ENCODE measurements at regions not wholly inside any gene's neighbourhood (a gene's known extent, or its start where the extent isn't known, plus 50 kb on each side); places are given as distances from the start of the nearest gene placed in this dataset.

- Histone ChIP-seq H3K4me1 (no peaks in the 10 kb centered on the region), H3K27ac (no peak overlapping the region), H3K9me3 (no peaks in the 10 kb centered on the region), H3K4me3 (no peak overlapping the region), H3K27me3 (replicated peaks in 1 of 7) (no peaks in the 10 kb centered on the region), H3K36me3 (no peaks in the 10 kb centered on the region)
- TF ChIP-seq POLR2A (IDR thresholded peaks at IDR 0.05) (no peak), CTCF (IDR thresholded peaks at IDR 0.05 in 8 of 11, conservative IDR thresholded peaks at IDR 0.05 in 3 of 11) (no peak), POLR2AphosphoS5 (IDR thresholded peaks at IDR 0.05) (no peak)
- DNase-seq: no peak
- intact Hi-C loops (cut with DNase I; ENCODE audit: low total_unique reads): no loop called here
- WGBS, 5 donors: 56 to 75% (median 66%) methylated on average over 4 of the region's 4 CpGs
These were observed 825.9 kb upstream of the POU3F3 start for GRCh38 chr2:104028061-104028460.

- Histone ChIP-seq H3K27ac (no peak overlapping the region), H3K27me3 (replicated peaks in 1 of 7) (no peaks in the 10 kb centered on the region), H3K36me3 (no peaks in the 10 kb centered on the region), H3K9me3 (peaks cover 0 to 7% (median 0%) of the 10 kb centered on the region in 8 donors), H3K4me3 (no peak overlapping the region), H3K4me1 (no peaks in the 10 kb centered on the region)
- WGBS, 5 donors: 33 to 56% (median 46%) methylated on average over 3 of the region's 3 CpGs
- DNase-seq: no peak
- no peak for TF ChIP-seq POLR2AphosphoS5 (IDR thresholded peaks at IDR 0.05)
- peak in 1 of 11 experiments; percentile 12 for TF ChIP-seq CTCF (IDR thresholded peaks at IDR 0.05 in 8 of 11, conservative IDR thresholded peaks at IDR 0.05 in 3 of 11)
- intact Hi-C loops (cut with DNase I; ENCODE audit: low total_unique reads): no loop called here
These were observed 820.5 kb upstream of the POU3F3 start for GRCh38 chr2:104033399-104033798.

- Histone ChIP-seq H3K4me1 (no peaks in the 10 kb centered on the region), H3K36me3 (no peaks in the 10 kb centered on the region), H3K4me3 (no peak overlapping the region), H3K9me3 (peaks cover 0 to 7% (median 0%) of the 10 kb centered on the region in 8 donors), H3K27ac (no peak overlapping the region), H3K27me3 (replicated peaks in 1 of 7) (no peaks in the 10 kb centered on the region)
- 52 to 62% (median 61%) methylated on average over 2 of the region's 2 CpGs for WGBS, 5 donors
- no peak for TF ChIP-seq CTCF (IDR thresholded peaks at IDR 0.05 in 8 of 11, conservative IDR thresholded peaks at IDR 0.05 in 3 of 11)
- no peak for TF ChIP-seq POLR2A (IDR thresholded peaks at IDR 0.05)
- intact Hi-C loops (cut with DNase I; ENCODE audit: low total_unique reads): no loop called here
- DNase-seq: no peak
These were observed 813.1 kb upstream of the POU3F3 start for GRCh38 chr2:104040771-104041170.

GRCh38 chr2:104041351-104041750 lies 812.6 kb upstream of the POU3F3 start:
- no peak for TF ChIP-seq POLR2AphosphoS5 (IDR thresholded peaks at IDR 0.05)
- no peak for TF ChIP-seq CTCF (IDR thresholded peaks at IDR 0.05 in 8 of 11, conservative IDR thresholded peaks at IDR 0.05 in 3 of 11)
- TF ChIP-seq POLR2A (IDR thresholded peaks at IDR 0.05): no peak
- no peak overlapping the region for H3K4me3 ChIP-seq
- peaks cover 0 to 6% (median 0%) of the 10 kb centered on the region in 8 donors for H3K9me3 ChIP-seq
- intact Hi-C loops (cut with DNase I; ENCODE audit: low total_unique reads): no loop called here
- no peak overlapping the region for H3K27ac ChIP-seq
- DNase-seq: no peak
- H3K36me3 ChIP-seq: no peaks in the 10 kb centered on the region
- H3K27me3 ChIP-seq (replicated peaks in 1 of 7): no peaks in the 10 kb centered on the region
- H3K4me1 ChIP-seq: no peaks in the 10 kb centered on the region

Measured in spleen (tissue), 11 donors.